ENCODE measurements at regions not wholly inside any gene's neighbourhood (a gene's known extent, or its start where the extent isn't known, plus 50 kb on each side); places are given as distances from the start of the nearest gene placed in this dataset.
"Not testable (repeated sequence)": the region's sequence is repeated elsewhere in the genome, so short reads cannot be mapped to it uniquely, and the experiment has no call there.

DNA sequence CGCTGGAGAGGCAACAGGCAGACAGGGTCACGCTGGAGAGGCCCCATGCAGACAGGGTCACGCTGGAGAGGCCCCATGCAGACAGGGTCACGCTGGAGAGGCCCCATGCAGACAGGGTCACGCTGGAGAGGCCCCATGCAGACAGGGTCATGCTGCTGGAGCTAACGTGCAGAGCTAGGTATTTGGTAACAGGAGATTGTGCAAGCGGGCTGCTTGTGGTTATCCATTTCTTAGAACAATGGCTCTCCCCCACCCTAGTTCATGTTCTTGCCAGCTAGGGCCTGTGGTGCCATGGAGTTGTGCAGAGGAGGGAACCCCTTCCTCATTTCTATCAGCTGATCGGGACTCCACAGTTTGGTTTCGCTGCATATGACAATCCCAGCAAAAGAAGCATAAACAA is 255.1 kb upstream of the ANKRD20A1 start:
- H3K4me3 Mint-ChIP-seq; DNase-seq; H3K79me2 ChIP-seq (ENCODE audit: insufficient read depth, low read length); H3K27ac ChIP-seq (ENCODE audit: low read depth in 1 of 2, low read length in 2 of 2); H3K27me3 Mint-ChIP-seq (ENCODE audit: low read depth in 3 of 3); H3K4me1 ChIP-seq (ENCODE audit: control insufficient read depth in 1 of 2, insufficient read depth in 2 of 2, low read length in 2 of 2); H3K27me3 ChIP-seq (ENCODE audit: control insufficient read depth in 2 of 2, insufficient read depth in 2 of 2, low read length in 2 of 2); H3K9me3 Mint-ChIP-seq; H3K4me1 Mint-ChIP-seq; H3K27ac Mint-ChIP-seq; H2AFZ ChIP-seq (ENCODE audit: insufficient read depth, low read depth, low read length, poor library complexity, severe bottlenecking); H3K36me3 Mint-ChIP-seq; H3K36me3 ChIP-seq (replicated peaks in 1 of 2; ENCODE audit: control insufficient read depth in 1 of 2, insufficient read depth in 2 of 2, low read length in 2 of 2); intact Hi-C loops (cut with micrococcal nuclease); H4K20me1 ChIP-seq (ENCODE audit: insufficient read depth, low read length); H3K9me3 ChIP-seq (replicated peaks in 1 of 2; ENCODE audit: control insufficient read depth in 1 of 2, insufficient read depth in 1 of 2, low read length in 2 of 2); H3K4me2 ChIP-seq (replicated peaks; ENCODE audit: extremely low read depth, low read length, poor library complexity, severe bottlenecking); H3K9ac ChIP-seq (ENCODE audit: insufficient read depth, low read length, poor library complexity, severe bottlenecking); H3K4me3 ChIP-seq (replicated peaks in 1 of 3; ENCODE audit: low read depth in 2 of 3, low read length in 3 of 3): not testable (repeated sequence)
- WGBS (ENCODE audit: insufficient coverage), result no CpG with 5 or more reads among the region's 9 CpGs

- H3K36me3 Mint-ChIP-seq; H3K9ac ChIP-seq (ENCODE audit: insufficient read depth, low read length, poor library complexity, severe bottlenecking); intact Hi-C loops (cut with micrococcal nuclease); H3K4me3 Mint-ChIP-seq; DNase-seq; H3K27ac ChIP-seq (ENCODE audit: low read depth in 1 of 2, low read length in 2 of 2); H3K4me1 Mint-ChIP-seq; H3K9me3 Mint-ChIP-seq; H3K36me3 ChIP-seq (replicated peaks in 1 of 2; ENCODE audit: control insufficient read depth in 1 of 2, insufficient read depth in 2 of 2, low read length in 2 of 2); H3K79me2 ChIP-seq (ENCODE audit: insufficient read depth, low read length); H3K27me3 ChIP-seq (ENCODE audit: control insufficient read depth in 2 of 2, insufficient read depth in 2 of 2, low read length in 2 of 2); H4K20me1 ChIP-seq (ENCODE audit: insufficient read depth, low read length); H3K9me3 ChIP-seq (replicated peaks in 1 of 2; ENCODE audit: control insufficient read depth in 1 of 2, insufficient read depth in 1 of 2, low read length in 2 of 2); H2AFZ ChIP-seq (ENCODE audit: insufficient read depth, low read depth, low read length, poor library complexity, severe bottlenecking); H3K27me3 Mint-ChIP-seq (ENCODE audit: low read depth in 3 of 3); H3K4me1 ChIP-seq (ENCODE audit: control insufficient read depth in 1 of 2, insufficient read depth in 2 of 2, low read length in 2 of 2); H3K27ac Mint-ChIP-seq; H3K4me3 ChIP-seq (replicated peaks in 1 of 3; ENCODE audit: low read depth in 2 of 3, low read length in 3 of 3); H3K4me2 ChIP-seq (replicated peaks; ENCODE audit: extremely low read depth, low read length, poor library complexity, severe bottlenecking): not testable (repeated sequence)
- WGBS (ENCODE audit: insufficient coverage), result no CpG with 5 or more reads among the region's 8 CpGs
Observed at GRCh38 chr9:67592424-67592823, 266.3 kb upstream of the ANKRD20A1 start.

DNA sequence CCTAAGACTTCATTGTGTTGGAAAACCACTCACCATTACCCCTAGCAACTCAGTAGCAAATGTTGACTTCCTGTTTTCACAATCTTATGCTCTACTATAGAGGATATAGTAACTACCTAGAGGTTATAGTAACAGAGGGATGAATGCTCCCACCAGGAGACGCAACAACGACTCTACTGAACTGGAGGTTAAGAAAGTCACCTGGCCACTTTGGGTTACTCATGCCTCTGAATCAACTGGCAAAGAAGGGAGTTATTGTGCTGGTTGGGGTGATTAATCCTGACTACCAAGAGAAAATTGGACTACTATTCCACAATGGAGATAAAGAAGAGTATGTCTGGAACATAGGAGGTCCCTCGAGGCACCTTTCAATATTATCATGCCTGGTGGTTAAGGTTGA is 302.9 kb upstream of the ANKRD20A1 start:
- H3K9me3 ChIP-seq (replicated peaks in 1 of 2; ENCODE audit: control insufficient read depth in 1 of 2, insufficient read depth in 1 of 2, low read length in 2 of 2); H3K79me2 ChIP-seq (ENCODE audit: insufficient read depth, low read length); H3K4me1 Mint-ChIP-seq; H3K27me3 Mint-ChIP-seq (ENCODE audit: low read depth in 3 of 3); H3K27ac ChIP-seq (ENCODE audit: low read depth in 1 of 2, low read length in 2 of 2); H3K4me3 Mint-ChIP-seq; H4K20me1 ChIP-seq (ENCODE audit: insufficient read depth, low read length); H3K4me2 ChIP-seq (replicated peaks; ENCODE audit: extremely low read depth, low read length, poor library complexity, severe bottlenecking); H3K4me1 ChIP-seq (ENCODE audit: control insufficient read depth in 1 of 2, insufficient read depth in 2 of 2, low read length in 2 of 2); H3K27me3 ChIP-seq (ENCODE audit: control insufficient read depth in 2 of 2, insufficient read depth in 2 of 2, low read length in 2 of 2); H3K4me3 ChIP-seq (replicated peaks in 1 of 3; ENCODE audit: low read depth in 2 of 3, low read length in 3 of 3); H2AFZ ChIP-seq (ENCODE audit: insufficient read depth, low read depth, low read length, poor library complexity, severe bottlenecking); H3K27ac Mint-ChIP-seq; H3K36me3 Mint-ChIP-seq; intact Hi-C loops (cut with micrococcal nuclease); H3K36me3 ChIP-seq (replicated peaks in 1 of 2; ENCODE audit: control insufficient read depth in 1 of 2, insufficient read depth in 2 of 2, low read length in 2 of 2); H3K9ac ChIP-seq (ENCODE audit: insufficient read depth, low read length, poor library complexity, severe bottlenecking); DNase-seq; H3K9me3 Mint-ChIP-seq: not testable (repeated sequence)
- WGBS (ENCODE audit: insufficient coverage), result no CpG with 5 or more reads among the region's 3 CpGs

DNA sequence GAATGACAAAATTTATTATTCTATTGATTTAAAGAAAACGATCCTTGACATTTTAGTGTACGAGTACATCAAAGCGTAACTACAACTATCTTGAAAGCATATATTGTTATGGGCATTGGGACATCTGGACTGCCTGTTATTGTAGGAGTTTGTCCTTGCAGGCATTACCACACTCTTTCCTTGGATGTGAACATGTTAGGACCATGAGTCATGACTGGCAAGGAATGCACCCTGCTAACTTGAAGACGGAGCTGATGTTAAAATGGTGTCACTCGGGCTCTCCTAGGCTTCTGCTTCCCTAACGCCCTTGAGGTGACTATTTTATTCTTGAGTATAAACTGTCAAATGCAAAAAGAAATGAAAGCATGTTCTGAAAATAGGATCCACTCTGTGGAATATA is 308.7 kb upstream of the ANKRD20A1 start:
- H2AFZ ChIP-seq (ENCODE audit: insufficient read depth, low read depth, low read length, poor library complexity, severe bottlenecking); H3K27me3 ChIP-seq (ENCODE audit: control insufficient read depth in 2 of 2, insufficient read depth in 2 of 2, low read length in 2 of 2); H3K4me1 Mint-ChIP-seq; DNase-seq; H3K27me3 Mint-ChIP-seq (ENCODE audit: low read depth in 3 of 3); H4K20me1 ChIP-seq (ENCODE audit: insufficient read depth, low read length); H3K36me3 Mint-ChIP-seq; H3K27ac ChIP-seq (ENCODE audit: low read depth in 1 of 2, low read length in 2 of 2); intact Hi-C loops (cut with micrococcal nuclease); H3K4me3 ChIP-seq (replicated peaks in 1 of 3; ENCODE audit: low read depth in 2 of 3, low read length in 3 of 3); H3K9ac ChIP-seq (ENCODE audit: insufficient read depth, low read length, poor library complexity, severe bottlenecking); H3K79me2 ChIP-seq (ENCODE audit: insufficient read depth, low read length); H3K4me1 ChIP-seq (ENCODE audit: control insufficient read depth in 1 of 2, insufficient read depth in 2 of 2, low read length in 2 of 2); H3K4me3 Mint-ChIP-seq; H3K4me2 ChIP-seq (replicated peaks; ENCODE audit: extremely low read depth, low read length, poor library complexity, severe bottlenecking); H3K27ac Mint-ChIP-seq; H3K9me3 Mint-ChIP-seq; H3K9me3 ChIP-seq (replicated peaks in 1 of 2; ENCODE audit: control insufficient read depth in 1 of 2, insufficient read depth in 1 of 2, low read length in 2 of 2); H3K36me3 ChIP-seq (replicated peaks in 1 of 2; ENCODE audit: control insufficient read depth in 1 of 2, insufficient read depth in 2 of 2, low read length in 2 of 2): not testable (repeated sequence)
- no CpG with 5 or more reads among the region's 6 CpGs for WGBS (ENCODE audit: insufficient coverage)

GRCh38 chr9:67529834-67530233 is 328.9 kb upstream of the ANKRD20A1 start:
- not testable (repeated sequence) for H3K9me3 Mint-ChIP-seq, H3K4me1 Mint-ChIP-seq

More at GRCh38 chr9:67529834-67530233, 328.9 kb upstream of the ANKRD20A1 start:
- H2AFZ ChIP-seq (ENCODE audit: insufficient read depth, low read depth, low read length, poor library complexity, severe bottlenecking); H3K4me1 ChIP-seq (ENCODE audit: control insufficient read depth in 1 of 2, insufficient read depth in 2 of 2, low read length in 2 of 2); DNase-seq; H3K36me3 ChIP-seq (replicated peaks in 1 of 2; ENCODE audit: control insufficient read depth in 1 of 2, insufficient read depth in 2 of 2, low read length in 2 of 2); H3K9ac ChIP-seq (ENCODE audit: insufficient read depth, low read length, poor library complexity, severe bottlenecking); intact Hi-C loops (cut with micrococcal nuclease); H3K4me2 ChIP-seq (replicated peaks; ENCODE audit: extremely low read depth, low read length, poor library complexity, severe bottlenecking); H3K27me3 Mint-ChIP-seq (ENCODE audit: low read depth in 3 of 3); H3K9me3 ChIP-seq (replicated peaks in 1 of 2; ENCODE audit: control insufficient read depth in 1 of 2, insufficient read depth in 1 of 2, low read length in 2 of 2); H3K27ac Mint-ChIP-seq; H3K27me3 ChIP-seq (ENCODE audit: control insufficient read depth in 2 of 2, insufficient read depth in 2 of 2, low read length in 2 of 2); H3K4me3 ChIP-seq (replicated peaks in 1 of 3; ENCODE audit: low read depth in 2 of 3, low read length in 3 of 3); H3K27ac ChIP-seq (ENCODE audit: low read depth in 1 of 2, low read length in 2 of 2); H3K36me3 Mint-ChIP-seq; H3K79me2 ChIP-seq (ENCODE audit: insufficient read depth, low read length); H4K20me1 ChIP-seq (ENCODE audit: insufficient read depth, low read length); H3K4me3 Mint-ChIP-seq: not testable (repeated sequence)
- no CpG with 5 or more reads among the region's 4 CpGs for WGBS (ENCODE audit: insufficient coverage)

Data from CD14-positive monocyte (primary cell).